Body of pancreas (tissue), 4 donors: ENCODE measurements at regions not wholly inside any gene's neighbourhood (a gene's known extent, or its start where the extent isn't known, plus 50 kb on each side); places are given as distances from the start of the nearest gene placed in this dataset.

Experiments used
- ATAC-seq: fragments of 150-250 bp; one replicate; pipeline ENCODE4 v1.9.1; 2016
- DNase-seq, 4 donors: peaks; one replicate each; pipeline ENCODE4 v3.0.0-alpha.2; 2019
- H3K27ac ChIP-seq, 4 donors: fragments of 200-600 bp; sonication (generic); 1 replicate in 3 of 4; 2 replicates in 1 of 4; pipeline versions ENCODE4 v1.5.1 to v1.6.1; 2016 to 2019; ENCODE audit warnings: mild to moderate bottlenecking in 1 of 4, mixed read lengths in 1 of 4, moderate library complexity in 1 of 4
- H3K27me3 ChIP-seq, 2 donors: fragments of 200-600 bp; sonication (generic); one replicate each; pipeline ENCODE4 v1.6.0; 2016; ENCODE audit warnings: mild to moderate bottlenecking in 1 of 2
- H3K36me3 ChIP-seq, 2 donors: fragments of 200-600 bp; sonication (generic); replicated peaks in 1 of 2; 2 replicates each; pipeline ENCODE4 v1.5.1; 2016; ENCODE audit warnings: low read depth in 2 of 2; ENCODE audit not compliant: insufficient read depth in 1 of 2
- H3K4me1 ChIP-seq: fragments of 200-600 bp; sonication (generic); one replicate; pipeline ENCODE4 v1.6.0; 2016
- H3K4me3 ChIP-seq, 2 donors: fragments of 200-600 bp; sonication (generic); 1 replicate in 1 of 2; 2 replicates in 1 of 2; pipeline ENCODE4 v1.5.1; 2016 to 2019
- H3K9me3 ChIP-seq, 3 donors: fragments of 200-600 bp; sonication (generic); 1 replicate in 2 of 3; 2 replicates in 1 of 3; pipeline ENCODE4 v1.5.1; 2016
- POLR2A ChIP-seq, 3 donors: fragments of 450-650 bp; IDR thresholded peaks; one replicate each; pipeline ENCODE4 v1.6.1; 2016; ENCODE audit warnings: antibody characterized with exemption in 3 of 3, mild to moderate bottlenecking in 2 of 3
- WGBS, 2 donors: methylation state at CpG; one replicate each; pipeline ENCODE4 v1.1.5; 2017; 5-methylcytosine and 5-hydroxymethylcytosine counted together
- intact Hi-C: fragments of 100-400 bp; cut with DNase I; formaldehyde crosslinking; loops from one replicate; pipeline ENCODE4 v1.15.1; 2023
- TF ChIP-seq, protein P1 (sequence below), 7 experiments: fragments of 450-650 bp in 4 of 7; fragments of 200-600 bp in 3 of 7; sonication (generic) in 3 of 7; IDR thresholded peaks; one replicate each; pipeline ENCODE4 v1.5.1; 2016 to 2019; ENCODE audit warnings: antibody characterized with exemption in 7 of 7

DNA sequence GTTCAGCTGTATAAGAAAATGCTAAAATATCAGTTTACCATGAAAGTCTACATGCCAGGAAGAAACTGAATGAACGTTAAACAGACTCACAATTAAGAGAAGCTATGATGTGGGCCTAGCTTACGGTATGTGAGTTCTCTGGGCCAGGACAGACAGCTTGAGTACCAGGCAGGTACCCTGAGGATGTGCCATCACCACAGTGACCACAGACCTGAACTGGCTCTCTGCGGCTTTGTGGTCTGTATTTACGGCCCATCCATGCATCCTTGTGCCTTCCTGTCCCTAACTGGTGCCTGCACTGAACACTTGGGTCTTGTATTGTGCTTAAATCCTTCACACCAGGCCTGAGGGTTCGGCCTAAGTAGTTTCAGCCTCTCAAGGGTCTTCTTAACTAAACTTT, 467.5 kb upstream of the PPP2R3A start:
- intact Hi-C loops, result no loop called here
- no peaks in the 10 kb centered on the region for H3K4me1 ChIP-seq
- H3K4me3 ChIP-seq, result no peak overlapping the region
- DNase-seq (no peak), ATAC-seq (no peak)
- H3K36me3 ChIP-seq, result no peaks in the 10 kb centered on the region
- WGBS, 2 donors, result 68 to 75% methylated on average over 5 of the region's 5 CpGs
- H3K9me3 ChIP-seq, result no peaks in the 10 kb centered on the region
- H3K27me3 ChIP-seq, result peaks cover 0 to 3% of the 10 kb centered on the region in 2 donors
- no peak overlapping the region for H3K27ac ChIP-seq
- TF ChIP-seq, protein P1, sequence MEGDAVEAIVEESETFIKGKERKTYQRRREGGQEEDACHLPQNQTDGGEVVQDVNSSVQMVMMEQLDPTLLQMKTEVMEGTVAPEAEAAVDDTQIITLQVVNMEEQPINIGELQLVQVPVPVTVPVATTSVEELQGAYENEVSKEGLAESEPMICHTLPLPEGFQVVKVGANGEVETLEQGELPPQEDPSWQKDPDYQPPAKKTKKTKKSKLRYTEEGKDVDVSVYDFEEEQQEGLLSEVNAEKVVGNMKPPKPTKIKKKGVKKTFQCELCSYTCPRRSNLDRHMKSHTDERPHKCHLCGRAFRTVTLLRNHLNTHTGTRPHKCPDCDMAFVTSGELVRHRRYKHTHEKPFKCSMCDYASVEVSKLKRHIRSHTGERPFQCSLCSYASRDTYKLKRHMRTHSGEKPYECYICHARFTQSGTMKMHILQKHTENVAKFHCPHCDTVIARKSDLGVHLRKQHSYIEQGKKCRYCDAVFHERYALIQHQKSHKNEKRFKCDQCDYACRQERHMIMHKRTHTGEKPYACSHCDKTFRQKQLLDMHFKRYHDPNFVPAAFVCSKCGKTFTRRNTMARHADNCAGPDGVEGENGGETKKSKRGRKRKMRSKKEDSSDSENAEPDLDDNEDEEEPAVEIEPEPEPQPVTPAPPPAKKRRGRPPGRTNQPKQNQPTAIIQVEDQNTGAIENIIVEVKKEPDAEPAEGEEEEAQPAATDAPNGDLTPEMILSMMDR (IDR thresholded peaks at IDR 0.05), result no peak
- no peak for TF ChIP-seq POLR2A (IDR thresholded peaks at IDR 0.05)

DNA sequence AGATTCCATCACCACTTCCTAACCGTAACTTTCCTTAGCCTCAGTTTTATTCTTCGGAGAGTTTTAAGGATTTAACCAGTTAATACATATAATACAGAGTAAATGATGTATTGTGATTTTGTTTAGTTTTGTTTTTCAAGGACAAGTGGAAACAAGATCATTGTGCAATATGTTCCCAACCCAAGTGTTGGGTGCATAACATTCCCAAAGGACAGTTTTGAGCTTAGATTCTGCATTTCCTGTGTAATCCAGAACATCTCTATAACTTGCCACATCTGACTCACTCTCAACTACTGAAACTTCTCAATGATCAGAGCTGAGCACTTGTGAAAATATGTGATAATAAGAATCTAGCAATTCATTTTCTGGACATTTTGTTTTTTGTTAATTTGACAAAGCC, 466.1 kb upstream of the PPP2R3A start:
- TF ChIP-seq POLR2A (IDR thresholded peaks at IDR 0.05), result no peak
- TF ChIP-seq, protein P1 (IDR thresholded peaks at IDR 0.05), result no peak
- no peak overlapping the region for H3K4me3 ChIP-seq
- peaks cover 0 to 5% of the 10 kb centered on the region in 2 donors for H3K27me3 ChIP-seq
- no peaks in the 10 kb centered on the region for H3K9me3 ChIP-seq
- DNase-seq, result no peak
- intact Hi-C loops, result no loop called here
- no peaks in the 10 kb centered on the region for H3K36me3 ChIP-seq
- H3K27ac ChIP-seq, result no peak overlapping the region
- no peaks in the 10 kb centered on the region for H3K4me1 ChIP-seq
- ATAC-seq, result no peak
- WGBS, 2 donors, result 77 to 81% methylated on average over 2 of the region's 2 CpGs

DNA sequence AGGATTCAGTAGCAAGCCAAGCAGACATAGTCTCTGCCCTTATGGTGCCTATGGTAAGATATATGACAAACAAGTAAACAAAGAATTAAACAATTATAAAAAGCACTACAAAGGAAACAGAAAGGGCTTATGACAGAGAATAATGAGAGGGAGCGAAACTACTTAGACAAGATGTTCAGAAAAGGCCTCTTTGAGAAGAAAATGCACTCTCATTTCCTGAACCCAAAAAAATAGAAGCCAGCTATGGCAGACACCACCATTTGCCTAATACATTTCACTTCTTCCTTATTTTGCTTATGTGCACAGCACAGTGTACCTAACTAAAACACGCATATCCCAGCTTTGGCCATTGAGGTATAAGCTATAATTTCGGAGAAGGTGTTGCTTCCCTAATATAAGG, 465.5 kb upstream of the PPP2R3A start:
- intact Hi-C loops, result no loop called here
- TF ChIP-seq, protein P1 (IDR thresholded peaks at IDR 0.05), result no peak
- TF ChIP-seq POLR2A (IDR thresholded peaks at IDR 0.05), result no peak
- DNase-seq (no peak), ATAC-seq (no peak)
- Histone ChIP-seq H3K9me3 (no peaks in the 10 kb centered on the region), H3K27ac (no peak overlapping the region), H3K4me3 (no peak overlapping the region), H3K27me3 (peaks cover 0 to 5% of the 10 kb centered on the region in 2 donors), H3K36me3 (no peaks in the 10 kb centered on the region), H3K4me1 (no peaks in the 10 kb centered on the region)
- 74 to 83% methylated on average over 3 of the region's 3 CpGs for WGBS, 2 donors

DNA sequence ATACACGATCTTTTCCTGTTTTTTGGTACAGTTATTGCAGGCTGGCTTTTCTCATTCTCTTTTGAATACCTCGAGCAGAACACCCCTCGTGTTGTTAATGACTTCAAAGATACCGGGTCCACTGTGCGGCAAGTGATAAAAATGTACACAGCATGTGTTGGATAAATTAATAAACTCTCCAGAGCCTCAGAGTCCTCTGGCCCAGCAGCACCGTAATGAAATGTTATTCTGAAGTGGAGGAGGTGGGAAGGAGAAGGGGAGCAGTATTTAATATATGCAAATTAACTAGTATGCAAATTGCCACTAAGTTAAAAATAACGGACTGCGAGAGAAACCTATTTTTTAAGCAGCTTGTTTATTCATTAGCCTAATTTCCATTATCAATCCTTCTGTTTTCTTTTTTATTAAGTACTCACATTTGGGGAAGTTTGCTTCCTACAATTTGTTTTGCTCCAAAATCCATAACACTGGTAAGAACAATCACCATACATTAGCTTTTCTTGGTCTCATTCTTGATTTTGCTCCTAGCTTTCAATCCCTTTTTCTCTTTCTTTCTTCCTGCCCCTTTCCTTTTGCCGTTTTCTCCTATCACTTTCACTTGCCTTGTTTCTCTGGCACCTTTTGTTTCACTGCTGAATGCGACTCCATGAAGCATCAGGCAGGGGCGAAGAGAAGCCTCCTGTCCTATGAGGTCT, 462.3 kb upstream of the PPP2R3A start:
- Histone ChIP-seq H3K27me3 (peaks cover 0 to 5% of the 10 kb centered on the region in 2 donors), H3K4me3 (no peak overlapping the region), H3K27ac (no peak overlapping the region), H3K9me3 (no peaks in the 10 kb centered on the region), H3K4me1 (no peaks in the 10 kb centered on the region), H3K36me3 (no peaks in the 10 kb centered on the region)
- WGBS, 2 donors, result 43% methylated on average over 11 of the region's 11 CpGs
- DNase-seq, result no peak
- TF ChIP-seq, protein P1 (IDR thresholded peaks at IDR 0.05), result no peak
- no peak for TF ChIP-seq POLR2A (IDR thresholded peaks at IDR 0.05)
- ATAC-seq, result no peak
- intact Hi-C loops, result no loop called here
